GM12873 (cell line): ENCODE measurements at regions not wholly inside any gene's neighbourhood (a gene's known extent, or its start where the extent isn't known, plus 50 kb on each side); places are given as distances from the start of the nearest gene placed in this dataset.

Source experiments
- CTCF ChIP-seq: IDR thresholded peaks from 2 replicates; pipeline ENCODE4 v1.5.1; 2012; ENCODE audit warnings: low read depth, mild to moderate bottlenecking, moderate library complexity, low read length, control low read depth; ENCODE audit not compliant: insufficient read depth; ENCODE audit errors: missing control alignments

- peak; percentile 47 for TF ChIP-seq CTCF
These were observed 789.3 kb downstream of the SEMA5A start for GRCh38 chr5:8756498-8757084.

DNA sequence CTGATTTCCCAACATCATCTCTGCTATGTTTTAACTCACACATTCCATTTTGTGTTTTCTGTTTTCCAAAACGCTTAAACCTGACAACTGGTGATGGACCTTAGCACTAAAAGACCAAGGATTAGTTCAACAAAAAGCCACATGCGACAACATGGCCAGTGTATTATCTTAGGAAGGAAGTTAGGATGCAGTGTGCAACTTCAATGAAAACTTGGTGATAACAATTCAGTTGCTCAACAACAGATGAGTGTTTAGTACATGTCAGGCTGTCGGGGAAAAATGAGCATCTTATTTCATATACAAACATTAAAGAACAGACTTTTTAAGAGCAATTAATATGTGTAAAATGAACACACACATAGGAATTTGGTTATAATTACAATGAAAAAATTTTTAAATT is 780.0 kb downstream of the SEMA5A start:
- no peak for TF ChIP-seq CTCF

DNA sequence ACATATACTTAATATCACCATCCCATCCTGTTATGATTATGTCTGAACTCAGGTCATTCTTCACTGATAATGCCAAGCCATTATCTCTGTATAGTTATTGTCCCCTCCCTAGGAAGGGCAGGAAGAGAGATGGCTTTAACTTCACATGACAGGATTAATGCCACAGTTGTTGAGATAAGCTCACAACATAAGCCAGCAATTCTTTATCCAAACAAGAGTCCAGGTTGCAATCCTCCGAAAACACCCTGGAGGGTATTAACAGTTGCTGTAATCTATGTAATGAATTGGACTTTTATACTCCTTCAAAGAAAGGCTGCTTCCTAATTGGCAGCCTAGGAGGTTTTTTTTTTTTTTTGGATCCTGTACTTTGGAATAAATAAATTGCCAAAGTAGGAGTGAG is 779.4 kb downstream of the SEMA5A start:
- TF ChIP-seq CTCF, result no peak

- TF ChIP-seq CTCF, result no peak
These were observed 778.8 kb downstream of the SEMA5A start for GRCh38 chr5:8767111-8767510.

DNA sequence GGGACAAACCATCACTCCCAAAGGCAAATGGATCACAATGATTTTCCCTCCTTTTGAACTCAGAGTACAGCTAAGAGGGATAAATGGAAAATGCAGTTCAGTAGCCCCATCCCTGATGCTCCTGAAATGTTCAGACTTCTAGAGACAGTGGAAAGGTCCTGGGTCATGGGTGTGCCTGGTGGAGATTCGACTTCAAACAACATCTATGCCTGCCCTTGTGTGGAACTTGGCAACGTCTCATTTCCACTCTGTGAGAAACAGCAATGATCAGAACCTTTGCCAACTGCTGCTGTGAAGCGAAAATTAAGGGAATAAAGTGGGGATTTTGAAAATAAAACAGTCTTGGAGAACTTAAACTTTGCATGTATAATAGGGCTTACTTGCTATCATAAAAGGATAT is 778.1 kb downstream of the SEMA5A start:
- TF ChIP-seq CTCF, result no peak

DNA sequence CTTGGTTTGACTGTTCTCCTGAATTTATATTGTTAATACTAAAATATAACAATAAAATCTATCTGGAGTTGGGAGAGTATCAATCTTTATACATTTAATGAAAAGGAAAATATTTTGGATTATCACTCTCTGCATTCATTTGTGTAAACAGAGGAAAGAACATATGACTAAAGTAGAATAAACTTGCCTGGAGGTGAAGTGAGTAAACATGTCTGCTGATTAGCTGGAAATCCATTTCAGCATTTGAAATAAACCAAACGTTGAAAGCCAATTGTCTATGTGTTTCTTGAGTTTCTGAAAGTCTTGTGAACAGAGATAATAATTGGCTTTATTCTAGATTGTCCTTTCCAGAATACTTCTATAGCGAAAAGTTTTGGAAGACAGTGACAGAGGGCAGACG is 776.2 kb downstream of the SEMA5A start:
- no peak for TF ChIP-seq CTCF

GRCh38 chr5:8770431-8770830 is 775.4 kb downstream of the SEMA5A start:
- no peak for TF ChIP-seq CTCF

DNA sequence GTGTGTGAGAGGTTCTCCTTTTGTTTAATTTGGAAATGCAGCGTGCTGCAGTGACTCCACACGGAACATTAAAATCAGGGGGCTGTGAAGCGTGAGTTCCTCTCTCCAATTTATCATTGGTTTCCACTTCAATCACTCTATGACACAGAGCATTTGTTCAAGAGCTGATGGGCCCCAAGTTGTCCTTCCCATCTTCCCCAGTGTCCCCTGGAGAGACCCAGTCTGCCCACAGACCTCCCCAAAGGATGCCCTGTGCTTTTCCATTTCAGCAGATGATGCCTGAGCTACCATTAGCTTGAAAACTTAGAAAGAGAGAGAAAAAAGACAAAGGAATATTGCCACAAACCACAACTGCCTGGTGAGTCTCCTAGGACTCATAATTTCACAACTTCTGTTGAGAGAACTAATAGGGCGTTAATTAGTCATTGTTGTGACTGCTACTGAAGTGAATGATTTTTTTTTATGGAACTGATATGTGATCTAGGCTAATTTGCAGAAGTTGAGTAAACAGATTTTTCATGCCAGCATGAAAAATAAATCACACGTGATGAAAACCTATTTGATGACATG is 772.7 kb downstream of the SEMA5A start:
- no peak for TF ChIP-seq CTCF
